Activated CD4-positive, CD25-positive, alpha-beta regulatory T cell treated with anti-CD3 and anti-CD28 coated beads, Interleukin-2, amount 50 U/mL, for 24 hours (primary cell): ENCODE measurements at regions not wholly inside any gene's neighbourhood (a gene's known extent, or its start where the extent isn't known, plus 50 kb on each side); places are given as distances from the start of the nearest gene placed in this dataset.

Experiments
- ATAC-seq, 2 donors: fragments of 150-1000 bp; cut with Tn5 transposase; one replicate each; pipeline ENCODE4 v1.10.0; 2021; ENCODE audit warnings: mild to moderate bottlenecking in 1 of 2, moderate library complexity in 1 of 2

DNA sequence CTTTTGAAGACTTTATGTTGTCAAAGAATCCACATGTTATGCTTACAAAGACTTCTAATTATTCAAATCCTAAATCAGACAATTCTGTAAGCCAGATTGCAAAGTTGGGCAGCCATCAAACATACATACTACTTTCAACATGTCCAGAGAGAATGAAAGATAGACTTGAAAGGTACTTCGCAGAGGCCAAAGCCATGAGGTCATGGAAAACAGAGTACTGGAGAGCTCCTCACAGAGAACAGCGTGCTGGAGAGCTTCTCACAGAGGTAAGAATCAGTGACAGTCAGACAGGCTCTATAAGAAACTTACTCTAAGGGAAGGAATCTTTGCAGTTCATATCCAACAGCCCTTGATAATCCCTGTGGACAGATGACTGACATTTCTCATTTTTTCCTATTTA, 400.2 kb downstream of the GJA1 start:
- no peak for ATAC-seq

DNA sequence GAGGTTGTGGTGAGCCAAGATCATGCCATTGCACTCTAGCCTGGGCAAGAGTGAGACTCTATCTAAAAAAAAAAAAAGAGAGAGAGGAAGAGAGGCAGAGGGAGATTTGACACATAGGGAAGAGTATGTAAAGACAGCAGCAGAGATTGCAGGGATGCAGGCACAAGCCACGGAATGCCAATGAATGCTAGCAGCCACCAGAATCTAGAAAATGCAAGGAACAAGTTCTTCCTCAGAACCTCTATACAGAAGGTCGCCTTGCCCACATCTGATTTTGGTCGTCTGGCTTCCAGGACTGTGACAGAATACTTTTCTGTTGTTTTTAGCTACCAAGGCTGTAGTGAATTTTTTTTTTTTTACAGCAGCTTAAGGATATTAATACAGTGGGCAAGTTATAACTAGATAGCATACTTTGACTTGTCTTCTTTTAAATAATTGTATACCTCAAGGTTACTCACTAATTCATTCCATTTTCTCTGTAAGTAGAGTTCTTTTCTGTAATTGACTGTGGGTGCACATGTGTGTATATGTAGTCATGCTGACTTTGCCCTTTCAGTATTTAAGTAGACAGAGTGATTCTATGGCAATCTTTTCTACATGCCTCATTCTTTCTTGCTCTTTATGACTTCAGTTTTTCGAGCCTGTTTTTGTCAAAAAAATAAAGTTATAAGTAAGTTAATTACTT, 402.2 kb downstream of the GJA1 start:
- no peak for ATAC-seq

DNA sequence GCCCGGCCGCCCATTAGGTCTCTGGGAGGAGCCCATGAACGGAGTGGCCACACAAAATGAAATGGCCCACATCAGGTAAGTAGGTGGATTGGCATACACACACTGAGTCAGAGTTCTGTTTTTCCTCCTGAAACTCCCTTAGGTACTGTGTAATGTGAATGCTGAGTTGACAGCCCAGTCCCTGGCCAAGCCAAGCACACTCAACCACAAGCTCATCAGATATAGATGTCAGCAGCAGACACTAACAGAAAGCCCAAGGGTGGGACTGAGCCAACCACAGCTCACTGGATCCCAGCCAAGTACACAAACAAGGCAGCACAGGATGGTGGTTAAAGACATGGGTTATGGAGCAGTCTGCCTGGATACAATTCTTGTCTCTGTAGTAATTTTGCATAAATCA, 403.4 kb downstream of the GJA1 start:
- peak in 1 of 2 donors; percentile 10 for ATAC-seq

DNA sequence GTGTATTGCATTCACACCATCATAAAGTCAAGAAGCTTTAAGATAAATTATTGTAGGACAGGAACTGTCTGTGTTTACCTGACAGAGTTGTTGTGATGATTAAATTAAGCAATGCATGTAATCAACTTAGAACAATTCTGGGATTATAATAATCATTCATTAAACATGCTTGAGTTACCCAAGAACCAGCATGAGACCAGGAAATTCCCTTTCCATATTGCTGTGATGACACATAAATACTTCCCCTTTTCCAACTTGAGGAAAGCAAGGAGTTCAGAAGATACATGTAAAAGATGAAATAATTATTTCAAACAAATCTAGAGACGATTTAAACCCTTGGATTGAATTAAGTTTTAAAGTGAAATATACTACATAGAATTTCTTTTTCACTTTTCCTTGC, 404.4 kb downstream of the GJA1 start:
- ATAC-seq = no peak

DNA sequence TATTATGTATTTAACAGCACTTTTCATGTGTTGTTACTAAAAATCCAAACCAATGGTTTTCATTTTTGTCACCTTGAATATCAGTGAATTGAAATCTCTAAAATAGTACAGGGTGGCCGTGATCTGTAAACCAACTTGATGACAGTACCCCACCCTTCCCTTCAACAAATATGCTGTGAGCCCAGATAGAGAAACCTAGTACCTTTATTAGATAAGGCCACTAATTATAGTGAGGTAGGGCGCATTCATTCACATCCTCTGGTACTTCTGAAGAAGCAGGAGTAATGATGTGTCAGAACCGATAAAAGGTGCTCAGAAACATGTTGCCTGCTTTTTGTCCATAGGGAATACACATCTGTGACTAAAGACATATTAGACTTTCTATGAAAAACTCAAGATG, 409.5 kb downstream of the GJA1 start:
- ATAC-seq = no peak

- no peak for ATAC-seq
These were observed 412.5 kb downstream of the GJA1 start for GRCh38 chr6:121847806-121848522.

- no peak for ATAC-seq
These were observed 413.2 kb downstream of the GJA1 start for GRCh38 chr6:121848523-121849255.

GRCh38 chr6:121849477-121849876, 414.0 kb downstream of the GJA1 start:
- no peak for ATAC-seq

DNA sequence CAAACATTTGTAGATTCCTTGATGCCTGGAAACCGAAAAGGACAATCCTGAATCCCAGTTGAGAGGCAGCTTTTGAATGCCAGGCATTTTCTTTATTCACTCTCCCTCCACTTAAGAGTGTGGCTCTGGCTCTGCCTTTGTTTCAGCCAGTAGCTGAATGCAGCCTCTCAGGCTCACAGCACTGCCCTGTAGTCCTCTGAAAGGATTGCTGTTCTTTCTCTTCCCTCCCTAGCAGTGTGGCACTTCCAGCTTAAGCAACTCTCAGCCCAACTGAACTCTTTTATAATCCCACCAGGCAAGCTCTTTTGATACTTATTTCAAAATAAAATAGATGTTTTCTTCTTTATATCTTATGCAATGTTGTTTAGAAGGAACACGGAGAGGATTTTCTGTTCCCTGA, 415.6 kb downstream of the GJA1 start:
- no peak for ATAC-seq

- no peak for ATAC-seq
These were observed 418.2 kb downstream of the GJA1 start for GRCh38 chr6:121853686-121854085.

DNA sequence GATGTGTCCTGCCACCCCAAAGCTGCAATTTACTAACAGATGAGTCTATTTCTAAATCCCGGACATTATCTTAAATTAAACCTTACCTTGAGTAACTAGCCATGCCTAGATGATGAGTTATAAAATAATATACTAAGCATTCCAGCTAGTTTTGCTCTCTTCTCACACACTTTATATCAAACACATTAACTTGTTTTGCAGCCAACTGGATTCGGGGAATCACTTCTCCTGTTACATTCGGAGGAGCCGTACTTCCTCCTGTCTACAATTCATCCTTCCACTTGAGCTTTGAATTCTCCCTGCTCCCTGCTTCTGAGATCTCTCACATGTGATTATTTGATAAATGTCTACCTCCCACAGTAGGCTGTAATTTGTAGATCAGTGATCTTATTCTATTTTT, 420.1 kb downstream of the GJA1 start:
- ATAC-seq = no peak

- ATAC-seq = no peak
These were observed 420.9 kb downstream of the GJA1 start for GRCh38 chr6:121856296-121856695.

DNA sequence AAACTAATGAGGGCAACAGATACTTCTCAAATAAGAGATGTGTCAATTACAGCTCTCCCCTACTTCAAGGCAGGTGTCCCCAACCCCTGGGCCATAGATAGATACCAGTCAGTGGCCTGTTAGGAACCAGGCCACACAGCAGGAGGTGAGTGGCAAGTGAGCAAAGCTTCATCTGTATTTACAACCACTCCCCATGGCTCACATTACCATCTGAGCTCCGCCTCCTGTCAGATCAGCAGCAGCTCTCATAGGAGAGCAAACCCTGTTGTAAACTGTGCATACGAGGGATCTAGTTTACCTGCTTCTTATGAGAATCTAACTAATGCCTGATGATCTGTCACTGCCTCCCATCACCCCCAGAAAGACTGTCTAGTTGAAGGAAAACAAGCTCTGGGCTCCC, 422.1 kb downstream of the GJA1 start:
- ATAC-seq = no peak

GRCh38 chr6:121858310-121858709, 422.9 kb downstream of the GJA1 start:
- no peak for ATAC-seq

DNA sequence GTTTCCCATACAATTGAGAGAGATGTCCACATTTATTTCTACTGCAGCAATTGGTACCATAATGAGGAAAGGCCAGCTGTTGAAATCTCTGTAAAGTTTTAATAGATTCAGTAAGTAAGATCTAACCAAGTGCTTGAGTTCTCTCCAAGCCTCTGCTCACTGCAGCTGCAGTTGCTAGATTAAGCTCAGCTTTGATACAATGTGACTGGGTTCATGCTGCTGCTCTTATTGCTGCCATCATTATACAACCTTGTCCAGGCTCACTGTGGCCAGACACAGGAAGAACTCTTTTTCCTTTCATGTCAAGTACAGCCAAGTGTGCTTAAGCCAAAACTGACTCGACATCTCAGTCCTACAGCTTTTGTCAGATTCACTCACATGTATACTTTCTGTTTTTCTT, 423.5 kb downstream of the GJA1 start:
- ATAC-seq = no peak

- no peak for ATAC-seq
These were observed 430.4 kb downstream of the GJA1 start for GRCh38 chr6:121865811-121866210.

GRCh38 chr6:121867095-121867494, 431.6 kb downstream of the GJA1 start:
- ATAC-seq = no peak

DNA sequence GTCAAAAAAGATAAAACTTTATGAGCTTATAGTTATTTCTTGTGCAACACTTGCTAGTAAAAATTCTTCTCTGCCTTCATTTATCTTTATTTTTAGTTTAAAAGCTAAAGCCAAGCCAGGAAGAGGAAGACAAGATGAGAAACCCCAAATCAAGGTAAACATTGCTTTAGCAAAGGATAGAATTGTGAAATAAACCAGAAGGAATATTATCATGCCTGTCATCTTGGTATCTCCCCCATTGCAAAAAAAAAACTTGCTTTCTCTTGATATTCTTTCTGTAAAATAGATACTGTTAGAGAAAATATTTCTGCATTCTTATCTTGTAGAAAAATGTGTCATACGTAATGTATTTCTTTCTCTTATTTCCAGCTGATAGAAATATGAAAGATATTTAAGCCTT, 432.8 kb downstream of the GJA1 start:
- no peak for ATAC-seq

GRCh38 chr6:121873595-121873994, 438.1 kb downstream of the GJA1 start:
- ATAC-seq = no peak

DNA sequence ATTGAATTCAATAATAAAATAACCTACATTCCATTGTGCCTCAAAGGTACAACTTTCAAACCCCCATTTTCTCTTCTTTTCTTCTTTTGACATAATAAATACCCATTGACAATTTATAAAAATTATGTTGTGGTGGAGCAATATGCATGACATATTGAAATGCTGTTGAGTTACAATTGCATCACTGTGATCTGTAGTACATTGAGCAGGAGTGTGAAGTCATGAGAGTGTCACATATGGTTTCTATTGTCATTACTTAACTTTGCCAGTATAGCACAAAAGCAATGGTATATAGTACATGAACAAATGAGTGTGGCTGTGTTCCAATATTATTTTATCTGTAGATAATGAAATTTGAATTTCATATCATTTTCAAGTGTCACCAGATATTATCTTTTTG, 441.3 kb downstream of the GJA1 start:
- ATAC-seq = no peak

DNA sequence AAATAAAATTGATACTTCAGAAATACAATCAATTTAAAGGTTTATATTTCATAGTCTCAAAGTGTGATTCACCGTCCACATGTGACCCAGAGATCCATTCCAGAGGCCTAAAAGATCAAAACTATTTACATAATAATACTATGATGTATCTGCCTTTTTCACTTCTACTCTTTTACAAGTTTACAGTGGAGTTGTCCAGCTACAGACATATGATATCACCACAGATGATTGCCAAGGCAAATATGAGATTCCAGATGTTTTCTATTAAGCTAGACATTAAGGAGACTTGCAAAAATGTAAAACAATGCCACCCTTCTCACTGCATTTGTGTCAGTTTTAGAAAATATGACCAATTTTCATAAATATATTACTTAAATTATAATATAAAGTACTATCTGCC, 443.7 kb downstream of the GJA1 start:
- no peak for ATAC-seq

- no peak for ATAC-seq
These were observed 445.4 kb downstream of the GJA1 start for GRCh38 chr6:121880831-121881230.

- ATAC-seq = no peak
These were observed 446.7 kb downstream of the GJA1 start for GRCh38 chr6:121881974-121882667.
